NCI-H748 (cell line): ENCODE measurements at regions not wholly inside any gene's neighbourhood (a gene's known extent, or its start where the extent isn't known, plus 50 kb on each side); places are given as distances from the start of the nearest gene placed in this dataset.

ENCODE experiments used
- DNase-seq: peaks from one replicate; lab custom pipeline; 2025; ENCODE audit not compliant: unreplicated experiment; lab: John Stamatoyannopoulos, UW

DNA sequence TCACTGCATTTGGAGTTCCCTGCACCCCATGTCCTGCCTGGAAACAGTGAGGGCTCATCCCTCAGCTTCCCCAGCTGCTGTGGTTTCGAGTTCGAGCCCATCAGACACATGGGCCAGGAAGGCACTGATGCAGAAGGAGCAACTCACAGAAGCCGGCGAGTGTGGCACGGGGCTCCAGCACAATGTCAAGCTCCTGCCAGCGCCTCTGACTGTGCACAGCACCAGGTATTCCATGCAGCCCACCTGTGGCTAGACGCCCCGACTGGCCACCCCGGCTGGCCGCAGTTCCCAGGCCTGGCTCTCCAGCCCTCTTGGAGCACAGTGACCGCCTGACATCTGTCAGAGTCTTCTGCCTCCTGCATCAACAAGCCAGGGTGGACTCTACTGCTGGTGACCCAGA, 419.4 kb downstream of the SHANK2 start:
- DNase-seq = no peak

DNA sequence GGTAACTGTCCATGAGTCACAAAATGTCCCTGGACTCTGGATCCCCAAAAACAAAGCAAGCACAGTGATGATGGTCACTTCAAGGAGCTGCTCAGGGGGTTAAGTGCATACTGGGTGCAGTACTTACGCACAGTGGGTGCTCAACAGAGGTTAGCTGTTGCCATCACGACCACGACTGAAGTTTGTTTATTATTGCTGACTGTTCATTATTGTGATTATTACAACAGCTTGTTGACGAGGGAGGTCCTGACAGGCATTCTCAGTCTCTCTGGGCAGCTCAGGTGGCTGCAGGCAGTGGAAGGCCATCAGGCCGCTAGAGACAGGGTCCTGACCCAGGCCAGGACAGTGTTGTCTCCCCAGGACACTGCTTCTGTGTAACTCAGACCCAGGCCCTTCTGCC, 418.8 kb downstream of the SHANK2 start:
- no peak for DNase-seq

DNA sequence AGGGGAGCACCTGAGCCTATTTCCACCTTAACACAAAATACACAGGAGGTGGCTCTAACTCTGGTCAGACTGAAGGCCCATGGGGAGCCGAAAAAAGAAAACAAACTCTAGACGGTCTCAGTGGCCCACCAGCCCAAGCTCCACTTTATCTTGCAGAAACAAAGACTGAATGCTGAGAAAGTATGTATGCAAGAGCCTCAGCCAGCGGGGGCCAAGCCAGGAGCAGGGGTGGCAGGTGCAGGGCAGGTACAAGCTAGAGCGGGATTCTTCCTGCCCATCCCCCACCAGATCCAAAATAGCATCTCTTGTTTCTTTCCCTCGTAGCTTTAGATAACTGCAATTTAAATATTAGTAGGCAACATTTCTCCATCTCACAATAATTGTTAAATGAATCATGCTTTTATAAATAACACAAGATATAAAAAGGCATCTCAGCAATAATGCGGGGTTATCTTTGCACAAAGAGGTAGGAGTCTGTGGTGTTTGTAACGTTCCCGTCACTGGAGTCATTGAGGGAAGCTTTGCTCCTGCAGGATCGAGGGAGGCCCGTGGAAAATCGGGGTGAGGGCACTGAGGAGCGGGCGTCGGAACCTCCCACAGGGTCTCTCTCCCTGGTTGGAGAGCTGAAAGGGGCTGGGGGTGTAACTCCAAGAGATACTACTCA, 418.0 kb downstream of the SHANK2 start:
- DNase-seq = peak; percentile 31

DNA sequence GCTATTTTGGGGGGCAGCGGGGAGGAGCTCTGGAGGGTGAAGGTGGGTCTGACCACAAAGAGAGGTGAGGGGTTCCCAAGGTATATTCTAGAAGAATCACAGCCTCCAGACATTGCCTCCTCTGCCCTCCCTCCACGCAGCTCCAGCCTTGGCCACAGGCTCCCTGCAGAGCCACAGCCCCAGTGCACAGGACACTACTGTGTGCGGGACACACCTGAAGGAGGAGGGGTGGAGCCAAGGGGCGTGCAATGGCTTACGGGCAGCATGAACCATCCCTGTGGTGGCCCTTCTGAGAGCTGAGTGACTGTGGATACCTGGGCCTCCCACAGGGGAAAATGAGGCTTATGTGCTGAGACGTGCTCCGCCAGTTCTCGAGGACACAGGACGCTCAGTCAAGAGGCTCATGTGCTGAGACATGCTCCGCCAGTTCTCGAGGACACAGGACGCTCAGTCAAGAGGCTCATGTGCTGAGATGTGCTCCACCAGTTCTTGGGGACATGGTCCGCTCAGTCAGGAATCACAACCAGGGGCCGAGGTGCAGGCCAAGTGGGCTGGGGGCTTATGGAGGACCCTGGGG, 417.3 kb downstream of the SHANK2 start:
- no peak for DNase-seq

DNA sequence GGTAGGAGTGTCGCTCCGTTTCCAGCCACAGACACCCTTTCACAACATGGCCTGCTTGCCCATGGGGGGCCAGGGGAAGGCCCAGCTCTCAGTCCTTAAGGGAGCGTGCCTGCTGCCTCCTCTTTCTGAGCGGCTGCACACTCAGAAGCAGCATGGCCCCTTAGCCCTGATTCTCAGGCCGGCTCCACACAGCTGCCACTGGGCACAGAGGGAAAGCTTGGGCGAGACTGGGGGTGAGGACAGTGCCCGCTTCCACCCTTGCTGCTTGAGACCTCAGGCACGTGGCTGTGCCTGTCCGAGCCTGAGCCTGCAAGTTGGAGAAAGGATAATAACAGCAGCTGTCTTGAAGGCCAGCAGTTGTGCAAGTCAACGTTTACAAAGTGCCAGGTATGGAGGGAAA, 416.3 kb downstream of the SHANK2 start:
- no peak for DNase-seq

DNA sequence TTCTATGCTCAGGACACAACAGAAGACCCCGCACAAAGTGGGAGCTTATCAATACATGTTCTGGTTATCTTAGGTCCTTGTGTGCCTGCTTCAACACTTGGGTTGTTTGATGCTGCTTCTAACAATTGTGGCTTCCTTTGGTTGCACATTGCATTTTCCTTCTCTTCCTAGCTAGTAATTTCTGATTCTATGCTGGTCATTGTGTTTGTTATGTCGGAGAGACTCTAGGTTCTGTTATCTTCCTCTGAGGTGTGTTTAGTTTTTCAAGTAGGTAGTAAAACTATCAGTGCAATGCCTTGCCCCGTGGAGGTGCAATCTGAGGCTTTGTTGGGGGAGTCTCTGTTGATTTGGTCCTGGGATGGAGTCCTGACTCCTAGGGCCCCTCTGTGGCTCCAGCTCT, 414.2 kb downstream of the SHANK2 start:
- DNase-seq = no peak

DNA sequence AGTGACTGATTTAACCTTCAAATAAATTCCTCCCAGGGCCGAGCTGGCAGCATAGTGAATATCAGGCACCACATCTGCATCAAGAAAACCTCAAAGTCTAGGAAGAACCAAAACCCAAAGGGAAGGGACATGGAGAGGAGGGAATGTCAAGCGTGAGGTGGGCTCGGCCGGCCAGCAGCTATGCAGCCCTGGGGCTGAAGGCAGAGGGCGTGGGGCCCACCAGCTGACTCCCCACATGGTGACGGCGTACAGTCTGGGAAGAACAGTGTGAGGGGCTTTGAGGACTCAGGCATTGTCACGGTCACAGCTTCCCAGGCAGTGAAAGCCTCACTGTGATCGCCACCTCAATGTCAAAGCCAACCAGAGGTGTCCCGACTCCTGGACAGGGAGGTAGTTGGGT, 412.5 kb downstream of the SHANK2 start:
- no peak for DNase-seq

DNA sequence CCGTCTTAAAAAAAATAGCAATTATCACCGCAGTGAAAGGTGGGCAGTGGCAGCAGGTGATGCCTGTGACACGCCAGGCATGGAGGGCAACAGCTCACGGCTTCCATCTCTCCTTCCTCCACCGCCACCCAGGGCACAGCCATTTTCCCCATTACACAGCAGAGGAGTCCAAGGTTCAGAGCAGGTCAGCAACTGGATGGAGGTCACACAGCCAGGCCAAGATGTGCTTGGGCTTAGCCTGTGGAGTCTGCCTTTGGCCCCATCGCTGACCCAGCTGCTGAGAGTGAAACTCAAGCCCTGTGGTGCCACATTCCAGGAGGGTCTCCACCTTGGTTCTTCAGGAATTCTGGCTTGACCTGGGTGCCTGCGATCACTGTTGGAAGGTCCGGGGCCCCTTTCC, 411.1 kb downstream of the SHANK2 start:
- DNase-seq = no peak

DNA sequence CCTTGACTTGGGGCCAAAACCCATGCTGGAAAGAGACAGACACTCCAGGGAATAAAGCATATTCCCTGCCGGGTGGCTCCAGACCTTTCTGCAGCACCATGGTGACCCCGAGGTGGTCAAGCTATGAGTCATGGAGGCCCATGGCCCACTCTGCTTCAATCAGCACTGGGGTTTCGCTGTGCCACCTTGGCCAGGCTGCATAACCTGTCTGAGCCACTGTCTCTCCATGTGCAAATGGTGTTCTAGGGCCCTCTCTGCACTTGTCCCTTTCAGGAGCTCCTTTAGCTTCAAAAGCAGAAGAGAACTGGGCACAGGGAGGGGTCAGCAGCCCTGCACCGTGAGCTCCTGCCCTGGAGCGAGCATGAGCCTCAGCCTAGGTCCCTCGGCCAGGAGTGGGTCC, 410.1 kb downstream of the SHANK2 start:
- no peak for DNase-seq

DNA sequence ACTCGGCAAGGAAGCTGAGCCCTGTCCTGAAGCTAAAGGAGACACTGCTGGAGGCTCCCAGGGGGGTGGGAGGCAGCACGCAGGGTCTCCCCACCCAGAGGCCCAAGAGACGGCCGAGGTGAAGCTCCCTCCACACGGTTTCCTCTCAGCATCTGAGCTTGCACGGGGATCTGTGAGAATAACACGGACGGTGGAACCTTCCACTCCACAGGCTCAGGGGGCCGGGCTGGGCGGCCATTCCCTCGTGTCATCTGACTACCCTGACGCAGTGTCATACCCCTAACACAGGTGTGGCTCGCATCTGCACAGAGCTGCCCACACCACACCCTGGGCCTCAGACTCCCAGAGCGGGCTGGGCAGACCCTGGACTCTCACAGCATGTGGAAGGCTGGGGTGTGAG, 409.7 kb downstream of the SHANK2 start:
- DNase-seq = no peak

DNA sequence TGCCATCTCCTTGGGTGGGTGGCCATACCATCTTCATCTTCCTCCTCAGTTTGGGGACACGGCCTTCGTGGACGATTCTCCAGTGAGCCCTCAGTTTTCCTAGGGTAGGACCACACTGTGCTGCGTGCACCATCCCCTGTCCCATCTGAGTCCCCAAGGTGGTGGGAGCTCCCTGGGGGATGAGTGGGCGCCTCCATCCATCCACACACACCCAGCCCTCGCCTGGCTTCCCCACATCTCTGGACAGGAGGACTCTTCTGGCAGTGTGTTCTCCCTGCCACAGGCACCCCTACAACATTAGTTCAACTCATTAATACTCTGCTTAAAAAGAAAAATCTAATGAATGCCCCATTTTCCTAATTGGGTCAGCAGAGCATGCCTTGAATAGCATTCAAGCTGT, 408.5 kb downstream of the SHANK2 start:
- no peak for DNase-seq

DNA sequence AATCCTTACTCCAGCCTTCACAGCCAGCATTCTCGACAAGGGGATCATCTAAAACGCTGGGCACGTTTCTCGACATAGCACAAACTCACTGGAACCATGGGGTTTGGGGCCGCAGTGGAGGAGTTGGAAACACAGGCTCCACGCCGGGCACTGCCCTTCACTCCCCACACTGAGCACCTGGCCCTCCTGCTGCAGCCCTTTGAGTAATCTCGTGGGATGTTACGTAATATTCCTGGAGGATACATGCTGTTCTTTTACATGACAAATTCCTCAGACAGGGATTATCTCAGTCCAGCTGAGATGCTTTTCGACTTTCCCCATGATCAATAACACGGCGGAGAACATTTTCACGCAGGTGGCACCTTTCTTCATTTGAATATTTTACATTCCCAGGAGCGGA, 408.0 kb downstream of the SHANK2 start:
- DNase-seq = no peak

DNA sequence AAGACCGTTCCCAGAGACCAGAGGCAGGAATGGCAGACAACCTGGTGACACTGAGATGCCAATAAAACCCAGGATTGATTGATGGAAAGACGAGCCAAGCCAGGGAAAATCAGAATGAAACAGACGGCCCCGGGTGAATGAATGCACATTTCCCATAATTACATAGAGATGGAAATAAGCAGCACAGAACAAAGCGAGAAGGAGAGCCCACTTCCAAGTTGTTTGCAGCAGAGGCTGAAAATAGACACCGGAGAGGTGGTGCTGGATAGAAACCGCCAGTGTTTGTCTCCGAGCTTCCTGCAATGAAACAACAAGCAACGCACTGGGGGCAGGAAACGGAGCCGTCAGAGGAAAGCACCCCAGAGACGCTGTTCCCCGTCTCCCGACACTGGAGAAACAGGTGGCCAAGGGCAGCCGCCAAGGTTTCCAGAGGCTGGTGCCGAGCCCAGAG, 406.8 kb downstream of the SHANK2 start:
- DNase-seq = no peak

DNA sequence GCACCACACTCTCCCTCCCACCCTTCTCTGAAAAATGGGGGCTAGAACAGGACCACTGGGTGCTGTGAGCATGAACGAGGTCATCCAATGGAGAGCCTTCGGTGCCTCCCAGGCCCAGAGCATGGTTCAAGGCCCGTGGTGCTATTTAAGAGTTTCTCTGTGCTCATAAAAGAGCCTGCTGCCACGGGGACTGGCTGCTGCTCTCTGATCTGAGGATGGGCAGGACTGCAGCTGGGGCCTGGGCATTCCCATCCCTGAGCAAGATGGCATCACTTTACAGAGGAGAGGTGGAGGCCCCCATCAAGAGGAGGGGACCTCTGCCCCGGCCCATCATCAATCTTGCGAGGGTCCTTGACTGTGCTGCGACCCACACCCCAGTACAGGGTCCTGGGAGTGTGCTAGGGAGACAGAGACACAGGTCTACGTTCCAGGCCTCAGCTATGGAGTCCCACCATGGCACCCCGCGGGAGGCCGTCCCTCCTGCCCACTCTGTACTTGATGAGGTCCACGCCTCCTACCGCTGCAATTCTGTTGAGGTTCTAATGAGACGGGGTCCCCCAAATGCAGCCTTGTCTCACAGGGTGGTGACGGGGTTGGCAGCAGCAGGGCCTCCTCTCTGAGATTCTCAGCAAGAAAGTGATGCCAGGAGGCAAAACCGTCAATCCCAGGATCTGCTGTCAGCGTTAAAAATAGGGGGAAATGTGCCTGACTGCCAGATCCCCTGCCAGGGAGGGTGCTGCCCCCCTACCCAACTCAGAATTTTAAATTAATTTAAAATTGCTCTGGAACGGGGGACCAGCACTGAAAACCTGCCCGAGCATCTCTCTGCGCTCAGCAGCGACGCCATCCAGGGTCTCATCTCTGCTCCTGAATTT, 405.4 kb downstream of the SHANK2 start:
- DNase-seq = no peak

DNA sequence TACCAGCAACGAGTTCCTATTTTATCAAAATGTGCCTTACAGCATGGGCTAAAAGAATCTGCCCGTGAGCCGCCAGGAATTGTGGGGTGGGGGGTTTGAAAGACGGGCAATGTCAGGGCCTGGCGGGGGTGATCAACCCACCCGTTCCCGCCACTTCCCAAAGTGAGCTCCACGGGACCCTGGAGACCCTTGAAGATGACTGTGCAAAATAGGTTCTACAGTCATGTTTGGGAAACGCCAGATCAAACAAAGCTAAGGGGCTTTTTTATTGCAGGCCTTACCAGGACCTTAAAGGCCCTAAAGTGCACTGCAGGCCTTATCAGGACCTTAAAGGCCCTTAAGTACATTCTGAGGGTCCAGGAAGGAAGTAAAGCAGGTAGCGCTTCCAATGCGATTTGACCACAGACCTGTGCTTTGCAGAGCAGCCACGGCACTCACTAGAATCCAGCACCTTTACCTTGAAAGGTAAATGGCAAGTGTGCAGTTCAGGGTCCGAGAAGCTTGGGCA, 404.1 kb downstream of the SHANK2 start:
- DNase-seq = no peak

DNA sequence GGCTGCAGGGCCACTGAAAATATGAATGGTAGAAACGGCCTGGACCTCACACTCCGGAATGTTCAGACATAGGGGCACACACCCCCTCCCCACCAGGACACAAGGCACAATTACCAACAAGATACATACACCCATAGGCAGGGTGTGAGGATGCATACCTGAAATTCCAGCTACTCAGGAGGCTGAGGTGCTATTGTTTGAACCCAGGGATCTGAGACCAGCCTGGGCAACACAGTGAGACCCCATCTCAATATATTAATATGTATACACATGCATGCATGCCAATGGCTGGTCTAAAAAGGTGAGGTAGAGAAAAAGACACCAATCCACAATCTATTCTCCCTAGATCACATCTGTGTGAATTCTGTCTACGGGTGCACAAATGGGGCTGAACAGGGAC, 403.3 kb downstream of the SHANK2 start:
- DNase-seq = no peak

DNA sequence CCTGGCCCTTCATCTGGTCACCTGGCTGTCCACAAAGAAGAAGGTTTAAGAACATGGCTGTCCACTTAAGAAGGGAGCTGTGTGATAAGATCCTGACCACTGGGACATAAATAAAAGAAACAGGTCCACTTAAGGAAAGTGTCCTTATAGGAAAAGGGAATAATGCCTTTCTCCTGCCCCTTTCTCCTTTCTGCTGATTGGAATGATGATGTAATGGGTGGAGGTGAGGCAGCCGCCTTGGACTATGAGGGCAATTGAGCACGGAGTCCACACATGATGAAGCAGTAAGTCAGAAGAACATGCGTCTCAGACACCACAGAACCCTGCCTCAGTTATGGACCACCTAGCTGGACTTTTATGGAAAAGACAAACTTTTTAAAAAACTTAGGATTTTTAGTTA, 401.1 kb downstream of the SHANK2 start:
- no peak for DNase-seq

DNA sequence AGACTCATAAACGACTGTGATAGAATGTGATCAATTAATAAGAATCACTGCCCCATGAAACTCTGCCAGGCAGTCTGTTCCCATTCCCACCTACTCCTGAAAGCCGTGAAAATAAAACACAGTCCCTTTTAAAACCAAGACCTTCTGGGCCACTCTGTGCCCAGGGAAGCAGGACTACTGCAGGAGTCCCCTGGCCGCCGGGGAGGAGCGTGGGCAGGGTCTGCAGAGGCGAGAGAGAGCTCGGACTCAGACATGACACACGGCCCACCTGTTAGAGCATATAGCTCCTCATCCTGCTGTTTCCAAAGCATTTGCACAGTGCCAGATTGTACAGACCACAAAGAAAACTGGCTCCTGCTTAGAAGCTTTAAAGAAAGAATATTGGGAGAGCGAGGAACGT, 400.5 kb downstream of the SHANK2 start:
- no peak for DNase-seq

DNA sequence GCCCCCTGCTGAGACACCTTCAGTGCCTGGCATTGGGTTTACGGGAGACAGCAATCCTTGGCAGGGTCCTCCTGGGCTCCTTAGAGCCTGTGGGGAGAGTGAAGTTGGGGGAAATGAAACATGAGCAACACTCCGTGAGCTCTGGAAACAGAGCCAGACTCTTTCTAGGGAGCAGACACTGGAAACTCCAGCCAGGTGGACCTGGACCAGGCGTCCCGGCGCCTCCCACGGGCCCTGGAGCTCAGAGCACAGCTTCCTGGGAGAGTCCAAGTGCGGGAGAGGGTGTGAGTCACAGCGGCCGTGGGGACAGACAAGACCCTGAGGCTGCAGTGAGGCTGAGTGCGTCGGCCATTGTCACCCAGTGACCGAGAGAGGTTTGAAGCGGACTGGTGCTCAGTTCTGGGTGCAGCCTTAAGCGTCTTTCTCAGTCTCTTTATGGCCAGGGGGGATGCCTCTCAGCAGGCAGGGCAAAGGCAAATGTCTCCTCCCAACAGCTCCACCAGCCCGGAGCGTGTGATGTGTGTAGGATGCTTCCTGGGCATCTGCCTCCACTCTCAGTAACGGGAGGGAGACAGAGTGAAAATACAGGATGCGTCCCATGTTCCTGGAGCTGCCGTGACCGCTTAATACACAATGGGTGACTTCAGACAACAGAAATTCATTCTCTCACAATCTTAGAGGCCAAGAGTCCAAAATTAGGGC, 399.2 kb downstream of the SHANK2 start:
- DNase-seq = no peak

DNA sequence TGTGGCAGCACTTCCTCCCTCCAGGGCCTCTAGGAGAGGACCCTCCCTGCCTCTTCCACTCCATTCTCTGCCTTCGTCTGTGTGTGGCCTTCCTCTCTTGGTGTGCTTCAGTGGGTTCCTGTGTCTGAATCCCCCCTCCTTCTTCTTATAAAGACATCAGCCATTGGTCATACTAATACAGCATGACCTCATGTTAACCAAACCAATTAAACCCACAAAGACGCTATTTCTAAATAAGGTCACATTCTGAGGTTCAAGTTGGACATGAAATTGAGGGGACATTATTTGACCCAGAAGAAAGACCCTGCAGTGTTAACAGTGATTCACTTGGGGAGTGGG, 398.6 kb downstream of the SHANK2 start:
- no peak for DNase-seq

DNA sequence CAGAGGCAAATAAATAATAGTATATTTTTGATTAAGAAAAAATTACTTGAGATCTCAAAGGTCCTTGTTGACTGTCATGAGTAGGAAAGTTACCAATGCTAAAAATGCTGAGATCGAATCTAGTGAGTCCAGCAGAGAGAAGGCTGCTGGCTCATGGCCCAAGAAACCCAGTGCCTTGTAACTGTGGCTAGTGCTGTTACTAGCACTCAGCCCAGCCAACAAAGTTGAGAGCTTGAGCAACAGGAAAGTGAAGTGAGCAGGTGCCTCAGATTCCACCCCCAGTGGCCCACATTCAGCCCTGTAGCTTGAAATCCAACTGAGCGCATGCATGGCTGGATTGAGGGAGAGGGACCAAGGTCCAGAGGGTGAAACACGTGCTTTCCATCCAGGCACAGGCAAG, 398.2 kb downstream of the SHANK2 start:
- DNase-seq = no peak
